WTC11 (cell line): ENCODE measurements at regions not wholly inside any gene's neighbourhood (a gene's known extent, or its start where the extent isn't known, plus 50 kb on each side); places are given as distances from the start of the nearest gene placed in this dataset.

Experiments used
- ATAC-seq: fragments of 200-7000 bp; cut with Tn5 transposase; 2 replicates; pipeline ENCODE4 v1.10.0; 2021; ENCODE audit warnings: mild to moderate bottlenecking, moderate library complexity
- CTCF ChIA-PET: fragments of 300-600 bp; sonication (Branson Sonifier 250); formaldehyde crosslinking; loops from one replicate; lab custom pipeline; 2021; ENCODE audit warnings: antibody characterized with exemption; lab: Charles Lee
- POLR2A ChIA-PET: fragments of 350-600 bp; sonication (Branson Sonifier 250); formaldehyde crosslinking; loops from one replicate; lab custom pipeline; 2021; ENCODE audit warnings: antibody characterized with exemption; lab: Charles Lee
- DNase-seq: peaks from one replicate; pipeline ENCODE4 v3.0.0; 2021; ENCODE audit warnings: low spot score
- H3K27ac Mint-ChIP-seq: 2 replicates; pipeline ENCODE4 v1.8.0; 2021; ENCODE audit warnings: mixed read lengths
- H3K27me3 Mint-ChIP-seq: 2 replicates; pipeline ENCODE4 v1.8.0; 2021; ENCODE audit warnings: low read depth, mild to moderate bottlenecking, moderate library complexity, mixed read lengths
- H3K36me3 Mint-ChIP-seq: 2 replicates; pipeline ENCODE4 v1.8.0; 2021; ENCODE audit warnings: mixed read lengths
- H3K4me1 Mint-ChIP-seq: 2 replicates; pipeline ENCODE4 v1.8.0; 2022; ENCODE audit warnings: mixed read lengths
- H3K4me3 Mint-ChIP-seq: 2 replicates; pipeline ENCODE4 v1.8.0; 2021; ENCODE audit warnings: mild to moderate bottlenecking, moderate library complexity, mixed read lengths
- H3K9me3 Mint-ChIP-seq: 2 replicates; pipeline ENCODE4 v1.8.0; 2021; ENCODE audit warnings: mixed read lengths
- CREM ChIP-seq: sonication (generic); formaldehyde crosslinking; IDR thresholded peaks from 2 replicates; pipeline ENCODE4 v1.8.1; 2022; ENCODE audit warnings: mild to moderate bottlenecking, missing genetic modification reagents, moderate library complexity
- ELF4 ChIP-seq: sonication (generic); formaldehyde crosslinking; IDR thresholded peaks from 2 replicates; pipeline ENCODE4 v1.8.1; 2022; ENCODE audit warnings: low read depth, mild to moderate bottlenecking, moderate library complexity, missing genetic modification reagents
- ESRRA ChIP-seq: sonication (generic); formaldehyde crosslinking; IDR thresholded peaks from 2 replicates; pipeline ENCODE4 v1.8.1; 2022; ENCODE audit warnings: mild to moderate bottlenecking, missing genetic modification reagents, borderline replicate concordance
- ETV6 ChIP-seq: sonication (generic); formaldehyde crosslinking; IDR thresholded peaks from 2 replicates; pipeline ENCODE4 v1.8.1; 2022; ENCODE audit warnings: mild to moderate bottlenecking, missing genetic modification reagents
- FOXJ3 ChIP-seq: sonication (generic); formaldehyde crosslinking; IDR thresholded peaks from 2 replicates; pipeline ENCODE4 v1.9.0; 2021; ENCODE audit warnings: missing genetic modification reagents, mild to moderate bottlenecking, borderline replicate concordance
- FOXP1 ChIP-seq: sonication (generic); formaldehyde crosslinking; IDR thresholded peaks from 2 replicates; pipeline ENCODE4 v1.8.0; 2022; ENCODE audit warnings: missing genetic modification reagents, mild to moderate bottlenecking, moderate library complexity, borderline replicate concordance
- IRF2 ChIP-seq: sonication (generic); formaldehyde crosslinking; IDR thresholded peaks from 2 replicates; pipeline ENCODE4 v1.8.0; 2022; ENCODE audit warnings: low read depth, missing genetic modification reagents, borderline replicate concordance
- MXD4 ChIP-seq: fragments of 250-450 bp; sonication (Bioruptor Pico); IDR thresholded peaks from 2 replicates; pipeline ENCODE4 v1.8.0; 2021; ENCODE audit warnings: mild to moderate bottlenecking, moderate library complexity, borderline replicate concordance
- NR1H2 ChIP-seq: sonication (generic); formaldehyde crosslinking; IDR thresholded peaks from 2 replicates; pipeline ENCODE4 v1.9.0; 2021; ENCODE audit warnings: mild to moderate bottlenecking, moderate library complexity, missing genetic modification reagents
- NR2C2 ChIP-seq: sonication (generic); formaldehyde crosslinking; IDR thresholded peaks from 2 replicates; pipeline ENCODE4 v1.8.0; 2022; ENCODE audit warnings: mild to moderate bottlenecking, missing genetic modification reagents
- NR3C1 ChIP-seq: sonication (generic); formaldehyde crosslinking; conservative IDR thresholded peaks from 2 replicates; pipeline ENCODE4 v1.8.1; 2023; ENCODE audit warnings: low read depth, mild to moderate bottlenecking, missing genetic modification reagents
- OVOL2 ChIP-seq: fragments of 250-450 bp; sonication (Bioruptor Pico); IDR thresholded peaks from 2 replicates; pipeline ENCODE4 v1.9.0; 2021; ENCODE audit warnings: mild to moderate bottlenecking, borderline replicate concordance
- PRRX2 ChIP-seq: fragments of 250-450 bp; sonication (Bioruptor Pico); IDR thresholded peaks from 2 replicates; pipeline ENCODE4 v1.8.0; 2021; ENCODE audit warnings: mild to moderate bottlenecking
- RELA ChIP-seq: sonication (generic); formaldehyde crosslinking; IDR thresholded peaks from 2 replicates; pipeline ENCODE4 v1.8.1; 2022; ENCODE audit warnings: missing genetic modification reagents, mild to moderate bottlenecking, borderline replicate concordance
- SMAD3 ChIP-seq: sonication (generic); formaldehyde crosslinking; IDR thresholded peaks from 2 replicates; pipeline ENCODE4 v1.8.0; 2022; ENCODE audit warnings: missing genetic modification reagents, mild to moderate bottlenecking, borderline replicate concordance
- TEAD1 ChIP-seq: sonication (generic); formaldehyde crosslinking; IDR thresholded peaks from 2 replicates; pipeline ENCODE4 v1.8.0; 2022; ENCODE audit warnings: mild to moderate bottlenecking, missing genetic modification reagents
- ZBTB21 ChIP-seq: sonication (generic); formaldehyde crosslinking; IDR thresholded peaks from 2 replicates; pipeline ENCODE4 v1.8.1; 2023; ENCODE audit warnings: mild to moderate bottlenecking, missing genetic modification reagents, borderline replicate concordance
- ZNF219 ChIP-seq: sonication (generic); formaldehyde crosslinking; IDR thresholded peaks from 2 replicates; pipeline ENCODE4 v1.8.0; 2023; ENCODE audit warnings: missing genetic modification reagents, mild to moderate bottlenecking, borderline replicate concordance
- ZNF317 ChIP-seq: sonication (generic); formaldehyde crosslinking; IDR thresholded peaks from 2 replicates; pipeline ENCODE4 v1.8.1; 2023; ENCODE audit warnings: low read depth, mild to moderate bottlenecking, moderate library complexity, missing genetic modification reagents, borderline replicate concordance
- ZNF396 ChIP-seq: fragments of 250-450 bp; sonication (Bioruptor Pico); IDR thresholded peaks from 2 replicates; pipeline ENCODE4 v1.8.0; 2021; ENCODE audit warnings: mild to moderate bottlenecking, moderate library complexity, borderline replicate concordance
- ZNF423 ChIP-seq: fragments of 250-450 bp; sonication (Bioruptor Pico); IDR thresholded peaks from 2 replicates; pipeline ENCODE4 v2.1.2; 2022; ENCODE audit warnings: mild to moderate bottlenecking, moderate library complexity
- TF ChIP-seq, protein P1 (sequence below): sonication (generic); formaldehyde crosslinking; IDR thresholded peaks from 2 replicates; pipeline ENCODE4 v1.8.0; 2023; ENCODE audit warnings: mild to moderate bottlenecking, missing genetic modification reagents
- TF ChIP-seq, protein P2 (sequence below): sonication (generic); formaldehyde crosslinking; IDR thresholded peaks from 2 replicates; pipeline ENCODE4 v1.8.1; 2022; ENCODE audit warnings: missing genetic modification reagents, borderline replicate concordance
- TF ChIP-seq, protein P3 (sequence below): sonication (generic); formaldehyde crosslinking; IDR thresholded peaks from 2 replicates; pipeline ENCODE4 v1.8.0; 2022; ENCODE audit warnings: mild to moderate bottlenecking, missing genetic modification reagents
- TF ChIP-seq, protein P4 (sequence below): sonication (generic); formaldehyde crosslinking; IDR thresholded peaks from 2 replicates; pipeline ENCODE4 v1.8.1; 2023; ENCODE audit warnings: mild to moderate bottlenecking, missing genetic modification reagents
- TF ChIP-seq, protein P5 (sequence below): sonication (generic); formaldehyde crosslinking; IDR thresholded peaks from 2 replicates; pipeline ENCODE4 v1.8.1; 2022; ENCODE audit warnings: mild to moderate bottlenecking, moderate library complexity, missing genetic modification reagents
- TF ChIP-seq, protein P6 (sequence below): sonication (generic); formaldehyde crosslinking; IDR thresholded peaks from 2 replicates; pipeline ENCODE4 v1.8.1; 2022; ENCODE audit warnings: mild to moderate bottlenecking, missing genetic modification reagents, moderate library complexity, borderline replicate concordance

DNA sequence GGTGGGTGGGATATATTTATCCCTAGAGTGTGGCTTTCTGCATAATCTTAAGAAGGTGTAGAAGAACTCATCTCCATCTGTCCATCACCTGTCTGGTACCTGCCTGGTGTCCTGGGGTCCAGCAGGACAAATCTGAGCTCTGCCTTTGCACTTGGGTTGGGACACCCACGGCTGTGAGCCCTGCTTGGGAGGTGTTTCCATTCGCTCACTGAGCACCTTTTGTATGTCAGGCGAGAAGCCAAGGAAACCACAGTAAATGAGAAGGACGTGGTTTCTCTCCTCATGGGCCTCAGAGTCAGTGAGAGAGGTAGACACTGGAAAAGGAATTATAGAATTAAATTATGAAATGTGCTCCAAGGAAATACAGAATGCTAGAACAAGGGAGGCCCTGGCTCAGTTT lies 555.9 kb downstream of the MIAT start:
- TF ChIP-seq, protein P1, sequence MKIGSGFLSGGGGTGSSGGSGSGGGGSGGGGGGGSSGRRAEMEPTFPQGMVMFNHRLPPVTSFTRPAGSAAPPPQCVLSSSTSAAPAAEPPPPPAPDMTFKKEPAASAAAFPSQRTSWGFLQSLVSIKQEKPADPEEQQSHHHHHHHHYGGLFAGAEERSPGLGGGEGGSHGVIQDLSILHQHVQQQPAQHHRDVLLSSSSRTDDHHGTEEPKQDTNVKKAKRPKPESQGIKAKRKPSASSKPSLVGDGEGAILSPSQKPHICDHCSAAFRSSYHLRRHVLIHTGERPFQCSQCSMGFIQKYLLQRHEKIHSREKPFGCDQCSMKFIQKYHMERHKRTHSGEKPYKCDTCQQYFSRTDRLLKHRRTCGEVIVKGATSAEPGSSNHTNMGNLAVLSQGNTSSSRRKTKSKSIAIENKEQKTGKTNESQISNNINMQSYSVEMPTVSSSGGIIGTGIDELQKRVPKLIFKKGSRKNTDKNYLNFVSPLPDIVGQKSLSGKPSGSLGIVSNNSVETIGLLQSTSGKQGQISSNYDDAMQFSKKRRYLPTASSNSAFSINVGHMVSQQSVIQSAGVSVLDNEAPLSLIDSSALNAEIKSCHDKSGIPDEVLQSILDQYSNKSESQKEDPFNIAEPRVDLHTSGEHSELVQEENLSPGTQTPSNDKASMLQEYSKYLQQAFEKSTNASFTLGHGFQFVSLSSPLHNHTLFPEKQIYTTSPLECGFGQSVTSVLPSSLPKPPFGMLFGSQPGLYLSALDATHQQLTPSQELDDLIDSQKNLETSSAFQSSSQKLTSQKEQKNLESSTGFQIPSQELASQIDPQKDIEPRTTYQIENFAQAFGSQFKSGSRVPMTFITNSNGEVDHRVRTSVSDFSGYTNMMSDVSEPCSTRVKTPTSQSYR (CRISPR knock-in tag) = no peak
- TF ChIP-seq RELA (CRISPR knock-in tag) = no peak
- no peak for TF ChIP-seq ELF4
- TF ChIP-seq SMAD3 (CRISPR knock-in tag) = no peak
- no peak for TF ChIP-seq ZNF396 (CRISPR knock-in tag)
- no peak for TF ChIP-seq PRRX2 (CRISPR knock-in tag)
- TF ChIP-seq FOXP1 (CRISPR knock-in tag) = no peak
- TF ChIP-seq OVOL2 (CRISPR knock-in tag) = no peak
- no peak for TF ChIP-seq ETV6 (CRISPR knock-in tag)
- TF ChIP-seq, protein P2, sequence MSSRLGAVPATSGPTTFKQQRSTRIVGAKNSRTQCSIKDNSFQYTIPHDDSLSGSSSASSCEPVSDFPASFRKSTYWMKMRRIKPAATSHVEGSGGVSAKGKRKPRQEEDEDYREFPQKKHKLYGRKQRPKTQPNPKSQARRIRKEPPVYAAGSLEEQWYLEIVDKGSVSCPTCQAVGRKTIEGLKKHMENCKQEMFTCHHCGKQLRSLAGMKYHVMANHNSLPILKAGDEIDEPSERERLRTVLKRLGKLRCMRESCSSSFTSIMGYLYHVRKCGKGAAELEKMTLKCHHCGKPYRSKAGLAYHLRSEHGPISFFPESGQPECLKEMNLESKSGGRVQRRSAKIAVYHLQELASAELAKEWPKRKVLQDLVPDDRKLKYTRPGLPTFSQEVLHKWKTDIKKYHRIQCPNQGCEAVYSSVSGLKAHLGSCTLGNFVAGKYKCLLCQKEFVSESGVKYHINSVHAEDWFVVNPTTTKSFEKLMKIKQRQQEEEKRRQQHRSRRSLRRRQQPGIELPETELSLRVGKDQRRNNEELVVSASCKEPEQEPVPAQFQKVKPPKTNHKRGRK = no peak
- TF ChIP-seq ZNF423 (CRISPR knock-in tag) = no peak
- TF ChIP-seq NR1H2 = no peak
- TF ChIP-seq CREM = no peak
- TF ChIP-seq, protein P3, sequence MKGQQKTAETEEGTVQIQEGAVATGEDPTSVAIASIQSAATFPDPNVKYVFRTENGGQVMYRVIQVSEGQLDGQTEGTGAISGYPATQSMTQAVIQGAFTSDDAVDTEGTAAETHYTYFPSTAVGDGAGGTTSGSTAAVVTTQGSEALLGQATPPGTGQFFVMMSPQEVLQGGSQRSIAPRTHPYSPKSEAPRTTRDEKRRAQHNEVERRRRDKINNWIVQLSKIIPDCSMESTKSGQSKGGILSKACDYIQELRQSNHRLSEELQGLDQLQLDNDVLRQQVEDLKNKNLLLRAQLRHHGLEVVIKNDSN (CRISPR knock-in tag) = no peak
- TF ChIP-seq TEAD1 (CRISPR knock-in tag) = no peak
- TF ChIP-seq, protein P4, sequence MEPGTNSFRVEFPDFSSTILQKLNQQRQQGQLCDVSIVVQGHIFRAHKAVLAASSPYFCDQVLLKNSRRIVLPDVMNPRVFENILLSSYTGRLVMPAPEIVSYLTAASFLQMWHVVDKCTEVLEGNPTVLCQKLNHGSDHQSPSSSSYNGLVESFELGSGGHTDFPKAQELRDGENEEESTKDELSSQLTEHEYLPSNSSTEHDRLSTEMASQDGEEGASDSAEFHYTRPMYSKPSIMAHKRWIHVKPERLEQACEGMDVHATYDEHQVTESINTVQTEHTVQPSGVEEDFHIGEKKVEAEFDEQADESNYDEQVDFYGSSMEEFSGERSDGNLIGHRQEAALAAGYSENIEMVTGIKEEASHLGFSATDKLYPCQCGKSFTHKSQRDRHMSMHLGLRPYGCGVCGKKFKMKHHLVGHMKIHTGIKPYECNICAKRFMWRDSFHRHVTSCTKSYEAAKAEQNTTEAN (CRISPR knock-in tag) = no peak
- TF ChIP-seq FOXJ3 (CRISPR knock-in tag) = no peak
- TF ChIP-seq, protein P5, sequence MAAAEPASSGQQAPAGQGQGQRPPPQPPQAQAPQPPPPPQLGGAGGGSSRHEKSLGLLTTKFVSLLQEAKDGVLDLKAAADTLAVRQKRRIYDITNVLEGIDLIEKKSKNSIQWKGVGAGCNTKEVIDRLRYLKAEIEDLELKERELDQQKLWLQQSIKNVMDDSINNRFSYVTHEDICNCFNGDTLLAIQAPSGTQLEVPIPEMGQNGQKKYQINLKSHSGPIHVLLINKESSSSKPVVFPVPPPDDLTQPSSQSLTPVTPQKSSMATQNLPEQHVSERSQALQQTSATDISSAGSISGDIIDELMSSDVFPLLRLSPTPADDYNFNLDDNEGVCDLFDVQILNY (CRISPR knock-in tag) = no peak
- TF ChIP-seq ZBTB21 (CRISPR knock-in tag) = no peak
- H3K4me3 Mint-ChIP-seq = no peak overlapping the region
- POLR2A ChIA-PET = no interaction called here
- ATAC-seq = no peak
- no peaks in the 10 kb centered on the region for H3K36me3 Mint-ChIP-seq
- no peak for DNase-seq
- no peak overlapping the region for H3K27ac Mint-ChIP-seq
- H3K9me3 Mint-ChIP-seq = no peaks in the 10 kb centered on the region
- CTCF ChIA-PET = no interaction called here
- peaks cover 3% of the 10 kb centered on the region for H3K27me3 Mint-ChIP-seq
- H3K4me1 Mint-ChIP-seq = peaks cover 9% of the 10 kb centered on the region

DNA sequence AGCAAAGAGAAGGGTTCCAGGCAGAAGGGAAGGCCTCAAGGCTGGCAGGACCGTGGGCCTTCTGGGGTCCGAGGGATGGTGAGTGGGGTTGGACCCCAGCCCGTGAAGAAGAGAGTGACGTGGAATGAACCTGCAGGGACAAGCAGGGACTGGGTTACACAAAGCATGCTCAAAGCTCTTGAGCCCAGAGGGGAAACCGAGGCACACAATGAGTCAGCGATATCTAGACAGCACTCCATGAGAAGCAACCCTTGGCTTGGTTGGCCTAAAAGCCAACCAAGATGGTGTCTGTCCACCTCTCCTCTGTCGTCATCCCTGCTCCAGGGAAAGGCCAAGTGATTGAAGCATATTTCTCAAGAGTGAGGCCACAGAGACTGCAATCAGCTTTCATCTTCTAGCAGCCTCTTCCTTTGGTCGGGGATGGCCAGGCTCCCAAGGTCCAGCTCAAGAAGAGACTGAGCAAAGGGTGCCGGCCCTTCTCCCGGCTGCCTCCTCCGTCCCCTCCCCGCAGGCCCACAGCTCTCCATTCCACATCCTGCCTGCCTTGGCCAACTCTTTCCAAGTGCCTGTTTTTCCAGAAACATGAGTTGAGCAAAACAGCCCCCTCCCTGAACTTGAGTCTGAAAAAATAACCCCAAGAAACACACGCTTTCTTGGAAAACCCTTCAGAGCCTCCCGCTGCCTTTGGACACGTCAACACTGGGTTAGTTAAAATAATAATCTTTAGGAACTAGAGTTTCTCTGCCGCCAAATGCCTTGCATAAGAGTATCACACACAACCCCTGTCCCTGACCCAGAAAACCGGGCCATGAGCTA lies 556.6 kb downstream of the MIAT start:
- ChIA-PET CTCF (no interaction called here), POLR2A (no interaction called here)
- H3K9me3 Mint-ChIP-seq = no peaks in the 10 kb centered on the region
- H3K4me3 Mint-ChIP-seq = no peak overlapping the region
- H3K4me1 Mint-ChIP-seq = peaks cover 16% of the 10 kb centered on the region
- no peak overlapping the region for H3K27ac Mint-ChIP-seq
- DNase-seq = no peak
- no peak for ATAC-seq
- H3K36me3 Mint-ChIP-seq = no peaks in the 10 kb centered on the region
- H3K27me3 Mint-ChIP-seq = peaks cover 3% of the 10 kb centered on the region
- TF ChIP-seq, protein P6, sequence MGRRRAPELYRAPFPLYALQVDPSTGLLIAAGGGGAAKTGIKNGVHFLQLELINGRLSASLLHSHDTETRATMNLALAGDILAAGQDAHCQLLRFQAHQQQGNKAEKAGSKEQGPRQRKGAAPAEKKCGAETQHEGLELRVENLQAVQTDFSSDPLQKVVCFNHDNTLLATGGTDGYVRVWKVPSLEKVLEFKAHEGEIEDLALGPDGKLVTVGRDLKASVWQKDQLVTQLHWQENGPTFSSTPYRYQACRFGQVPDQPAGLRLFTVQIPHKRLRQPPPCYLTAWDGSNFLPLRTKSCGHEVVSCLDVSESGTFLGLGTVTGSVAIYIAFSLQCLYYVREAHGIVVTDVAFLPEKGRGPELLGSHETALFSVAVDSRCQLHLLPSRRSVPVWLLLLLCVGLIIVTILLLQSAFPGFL = no peak
- no peak for TF ChIP-seq NR3C1 (CRISPR knock-in tag)
- TF ChIP-seq IRF2 (CRISPR knock-in tag) = no peak
- no peak for TF ChIP-seq ESRRA
- no peak for TF ChIP-seq ZNF219 (CRISPR knock-in tag)
- no peak for TF ChIP-seq NR2C2 (CRISPR knock-in tag)
- TF ChIP-seq MXD4 (CRISPR knock-in tag) = no peak
- TF ChIP-seq ZNF317 (CRISPR knock-in tag) = no peak
- TF ChIP-seq, protein P3 (CRISPR knock-in tag) = no peak
